GM12878 (cell line): ENCODE measurements at regions not wholly inside any gene's neighbourhood (a gene's known extent, or its start where the extent isn't known, plus 50 kb on each side); places are given as distances from the start of the nearest gene placed in this dataset.

Experiments used
- ATAC-seq: fragments of 200-7000 bp; cut with Tn5 transposase; 3 replicates; pipeline ENCODE4 v1.9.1; 2020; ENCODE audit warnings: mild to moderate bottlenecking, moderate library complexity
- BruUV-seq: library from RNA; stranded (reverse); fragments of 400-500 nt; replicated peaks from 2 replicates; lab custom pipeline; 2021; lab: Mats Ljungman, UMichigan
- CTCF ChIA-PET: fragments of 300-600 bp; sonication (Branson Sonifier 250); formaldehyde crosslinking; extraction: SDS; loops from one replicate; lab custom pipeline; 2021; ENCODE audit warnings: inconsistent platforms; lab: Yijun Ruan, JAX
- POLR2A ChIA-PET: fragments of 350-600 bp; formaldehyde crosslinking; extraction: SDS; loops from one replicate; lab custom pipeline; 2021; ENCODE audit warnings: inconsistent platforms; lab: Charles Lee
- RAD21 ChIA-PET: fragments of 300-600 bp; sonication (Branson Sonifier 250); formaldehyde crosslinking; loops from one replicate; lab custom pipeline; 2023; ENCODE audit warnings: antibody characterized with exemption; ENCODE audit not compliant: unreplicated experiment; lab: Charles Lee
- SMC1A ChIA-PET: fragments of 300-600 bp; sonication (Branson Sonifier 250); formaldehyde crosslinking; loops from one replicate; lab custom pipeline; 2023; ENCODE audit not compliant: unreplicated experiment, uncharacterized antibody; lab: Charles Lee
- DNase-seq: peaks from one replicate; pipeline ENCODE4 v3.0.0-alpha.2; 2011; ENCODE audit warnings: low read depth, low spot score
- FAIRE-seq: peaks from 3 replicates; lab custom pipeline; 2011; peaks lifted over from hg19 to GRCh38; lab: Jason Lieb, UNC
- H2AFZ ChIP-seq: 2 replicates; pipeline ENCODE4 v1.6.0; 2011; ENCODE audit warnings: low read depth, low read length, control low read depth; ENCODE audit not compliant: control insufficient read depth
- H3K27ac ChIP-seq: 2 replicates; pipeline ENCODE4 v1.5.1; 2011; ENCODE audit warnings: control low read depth; ENCODE audit not compliant: control insufficient read depth, insufficient read depth
- H3K27me3 ChIP-seq, 2 experiments: replicated peaks in 1 of 2; 2 replicates each; pipeline versions ENCODE4 v1.6.0 to v1.6.1; 2011; ENCODE audit warnings: low read length in 1 of 2; ENCODE audit not compliant: control insufficient read depth in 2 of 2, insufficient read depth in 2 of 2
- H3K36me3 ChIP-seq, 2 experiments: 2 replicates each; pipeline ENCODE4 v1.5.1; 2011; ENCODE audit warnings: low read length in 1 of 2; ENCODE audit not compliant: control insufficient read depth in 2 of 2, insufficient read depth in 2 of 2
- H3K4me1 ChIP-seq: 2 replicates; pipeline ENCODE4 v1.6.1; 2011; ENCODE audit warnings: mild to moderate bottlenecking, low read length, moderate library complexity, mixed read lengths; ENCODE audit not compliant: control insufficient read depth, insufficient read depth
- H3K4me2 ChIP-seq: 2 replicates; pipeline ENCODE4 v1.6.0; 2011; ENCODE audit warnings: control low read depth; ENCODE audit not compliant: control insufficient read depth, insufficient read depth
- H3K4me3 ChIP-seq: fragments of 200-600 bp; sonication (generic); 2 replicates; pipeline ENCODE4 v1.5.1; 2016
- H3K79me2 ChIP-seq: 2 replicates; pipeline ENCODE4 v1.6.0; 2011; ENCODE audit warnings: low read length; ENCODE audit not compliant: control insufficient read depth, insufficient read depth
- H3K9ac ChIP-seq: 2 replicates; pipeline ENCODE4 v1.8.0; 2011; ENCODE audit warnings: low read length, control low read depth, mixed read lengths; ENCODE audit not compliant: control insufficient read depth, insufficient read depth
- H3K9me3 ChIP-seq: replicated peaks from 3 replicates; pipeline ENCODE4 v1.5.1; 2011; ENCODE audit warnings: mild to moderate bottlenecking, low read length; ENCODE audit not compliant: control insufficient read depth, insufficient read depth
- H4K20me1 ChIP-seq: 2 replicates; pipeline ENCODE4 v1.6.0; 2011; ENCODE audit not compliant: control insufficient read depth, insufficient read depth
- ATF7 ChIP-seq: fragments of 450-650 bp; IDR thresholded peaks from 2 replicates; pipeline ENCODE4 v1.6.1; 2016; ENCODE audit warnings: low read depth, mild to moderate bottlenecking
- CBX5 ChIP-seq: sonication (generic); IDR thresholded peaks from 2 replicates; pipeline ENCODE4 v1.6.1; 2016; ENCODE audit warnings: low read depth, moderate library complexity, mild to moderate bottlenecking, inconsistent platforms
- EZH2 ChIP-seq: IDR thresholded peaks from 2 replicates; pipeline ENCODE4 v1.6.1; 2012; ENCODE audit warnings: low read depth, mild to moderate bottlenecking, control low read depth, inconsistent platforms, low read length, borderline replicate concordance; ENCODE audit not compliant: control insufficient read depth
- RCOR1 ChIP-seq: conservative IDR thresholded peaks from 2 replicates; pipeline ENCODE4 v1.6.1; 2012; ENCODE audit warnings: low read depth, low read length, improper control_type of control experiment
- SREBF2 ChIP-seq: IDR thresholded peaks from 2 replicates; pipeline ENCODE4 v1.6.1; 2012; ENCODE audit warnings: mild to moderate bottlenecking, low read length
- TARDBP ChIP-seq: IDR thresholded peaks from 2 replicates; pipeline ENCODE4 v1.6.1; 2016; ENCODE audit warnings: borderline replicate concordance
- TBL1XR1 ChIP-seq: IDR thresholded peaks from 2 replicates; pipeline ENCODE4 v1.6.1; 2012; ENCODE audit warnings: low read depth, low read length, improper control_type of control experiment
- ZSCAN29 ChIP-seq: fragments of 450-650 bp; IDR thresholded peaks from 2 replicates; pipeline ENCODE4 v1.6.1; 2017; ENCODE audit warnings: mild to moderate bottlenecking, moderate library complexity
- WGBS: methylation state at CpG from one replicate; pipeline ENCODE4 v1.1.6; 2016; ENCODE audit warnings: low lambda C conversion rate; ENCODE audit not compliant: insufficient replicate concordance, insufficient coverage; ENCODE audit errors: missing lambda C conversion rate; 5-methylcytosine and 5-hydroxymethylcytosine counted together
- in situ Hi-C: fragments of 300-500 bp; cut with MboI; formaldehyde crosslinking; loops from 9 replicates; pipeline ENCODE4 v1.14.3; 2018; ENCODE audit warnings: mixed read lengths
- intact Hi-C: fragments of 100-400 bp; cut with micrococcal nuclease; formaldehyde crosslinking; loops from one replicate; pipeline ENCODE4 v1.14.2; 2022; ENCODE audit not compliant: unreplicated experiment
- TF ChIP-seq, protein P1 (sequence below): fragments of 450-650 bp; IDR thresholded peaks from 2 replicates; pipeline ENCODE4 v1.6.1; 2014; ENCODE audit warnings: mild to moderate bottlenecking
- TF ChIP-seq, protein P2 (sequence below): fragments of 450-650 bp; IDR thresholded peaks from 2 replicates; pipeline ENCODE4 v1.6.1; 2016; ENCODE audit warnings: mild to moderate bottlenecking
- TF ChIP-seq, protein P3 (sequence below): IDR thresholded peaks from 2 replicates; pipeline ENCODE4 v1.6.1; 2012; ENCODE audit warnings: improper control_type of control experiment, low read depth, low read length; ENCODE audit not compliant: insufficient replicate concordance
- TF ChIP-seq, protein P4 (sequence below): fragments of 450-650 bp; IDR thresholded peaks from 2 replicates; pipeline ENCODE4 v1.6.1; 2016; ENCODE audit warnings: mild to moderate bottlenecking, moderate library complexity, borderline replicate concordance

DNA sequence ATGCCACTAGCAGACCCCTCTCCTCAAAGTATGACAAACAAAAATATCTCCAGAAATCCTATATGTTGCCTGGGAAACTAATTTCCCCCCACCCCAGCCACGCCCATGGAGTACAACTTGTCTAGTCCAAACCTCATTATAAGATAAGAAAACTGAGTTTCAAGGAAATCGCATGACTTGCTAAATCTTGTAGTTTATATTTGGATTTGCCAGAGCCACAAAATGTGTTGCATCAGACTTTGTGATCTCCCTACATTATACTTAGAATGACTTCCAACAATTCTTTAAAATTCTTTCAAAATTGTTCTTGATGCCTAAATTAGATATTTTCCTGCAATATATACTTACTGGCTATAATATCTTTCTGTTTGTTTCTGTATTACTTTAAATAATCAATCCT lies 1034.4 kb downstream of the IGSF11 start (continued):
- TF ChIP-seq, protein P1, sequence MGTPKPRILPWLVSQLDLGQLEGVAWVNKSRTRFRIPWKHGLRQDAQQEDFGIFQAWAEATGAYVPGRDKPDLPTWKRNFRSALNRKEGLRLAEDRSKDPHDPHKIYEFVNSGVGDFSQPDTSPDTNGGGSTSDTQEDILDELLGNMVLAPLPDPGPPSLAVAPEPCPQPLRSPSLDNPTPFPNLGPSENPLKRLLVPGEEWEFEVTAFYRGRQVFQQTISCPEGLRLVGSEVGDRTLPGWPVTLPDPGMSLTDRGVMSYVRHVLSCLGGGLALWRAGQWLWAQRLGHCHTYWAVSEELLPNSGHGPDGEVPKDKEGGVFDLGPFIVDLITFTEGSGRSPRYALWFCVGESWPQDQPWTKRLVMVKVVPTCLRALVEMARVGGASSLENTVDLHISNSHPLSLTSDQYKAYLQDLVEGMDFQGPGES: no peak
- TF ChIP-seq, all 136 proteins: peak for 0

DNA sequence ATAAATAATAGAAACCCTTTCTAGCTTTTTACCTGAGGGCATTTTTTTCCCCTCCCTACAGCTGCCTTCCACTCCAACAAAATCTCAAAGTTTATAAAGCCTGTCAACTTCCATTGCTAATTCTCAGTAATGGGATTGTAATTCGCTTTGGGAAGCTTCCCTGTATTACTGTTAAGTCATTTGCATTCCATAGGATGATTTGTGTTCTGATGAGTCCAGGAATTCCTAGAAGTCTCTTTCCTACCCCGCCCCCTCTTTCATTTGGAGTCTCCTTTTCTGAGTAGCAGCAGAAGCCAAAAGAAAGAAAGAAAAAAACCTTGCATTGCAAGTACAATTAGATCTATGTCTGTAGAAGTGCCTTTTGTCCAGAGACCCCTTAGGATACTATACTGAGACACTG lies 1033.3 kb downstream of the IGSF11 start:
- H3K4me3 ChIP-seq: no peak overlapping the region
- in situ Hi-C loops (no loop called here), intact Hi-C loops (no loop called here)
- no peak overlapping the region for H3K4me2 ChIP-seq
- FAIRE-seq (no peak), DNase-seq (no peak), ATAC-seq (no peak)
- H3K27ac ChIP-seq: no peak overlapping the region
- ChIA-PET CTCF (interaction anchor here (1.1 to 2.2 kb wide), 2 partner anchors 9 to 15 kb away, joined by 3 to 7 read pairs; no protein-coding TSS in a partner anchor), POLR2A (no interaction called here), SMC1A (interaction anchor here (1.3 kb wide), 1 partner anchor 248 kb away, joined by 3 read pairs; no protein-coding TSS in a partner anchor), RAD21 (no interaction called here)
- H3K36me3 ChIP-seq: no peaks in the 10 kb centered on the region
- 0% methylated on average over 2 of the region's 2 CpGs for WGBS
- H3K9me3 ChIP-seq: no peaks in the 10 kb centered on the region
- H3K9ac ChIP-seq: no peak overlapping the region
- H4K20me1 ChIP-seq: no peaks in the 10 kb centered on the region
- H3K27me3 ChIP-seq: no peaks in the 10 kb centered on the region; a peak in 1 of 4 replicates
- BruUV-seq: no TSS peak
- no peak overlapping the region for H2AFZ ChIP-seq
- no peaks in the 10 kb centered on the region for H3K4me1 ChIP-seq
- no peaks in the 10 kb centered on the region for H3K79me2 ChIP-seq
- TF ChIP-seq, protein P2, sequence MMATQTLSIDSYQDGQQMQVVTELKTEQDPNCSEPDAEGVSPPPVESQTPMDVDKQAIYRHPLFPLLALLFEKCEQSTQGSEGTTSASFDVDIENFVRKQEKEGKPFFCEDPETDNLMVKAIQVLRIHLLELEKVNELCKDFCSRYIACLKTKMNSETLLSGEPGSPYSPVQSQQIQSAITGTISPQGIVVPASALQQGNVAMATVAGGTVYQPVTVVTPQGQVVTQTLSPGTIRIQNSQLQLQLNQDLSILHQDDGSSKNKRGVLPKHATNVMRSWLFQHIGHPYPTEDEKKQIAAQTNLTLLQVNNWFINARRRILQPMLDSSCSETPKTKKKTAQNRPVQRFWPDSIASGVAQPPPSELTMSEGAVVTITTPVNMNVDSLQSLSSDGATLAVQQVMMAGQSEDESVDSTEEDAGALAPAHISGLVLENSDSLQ: no peak
- TF ChIP-seq, protein P3, sequence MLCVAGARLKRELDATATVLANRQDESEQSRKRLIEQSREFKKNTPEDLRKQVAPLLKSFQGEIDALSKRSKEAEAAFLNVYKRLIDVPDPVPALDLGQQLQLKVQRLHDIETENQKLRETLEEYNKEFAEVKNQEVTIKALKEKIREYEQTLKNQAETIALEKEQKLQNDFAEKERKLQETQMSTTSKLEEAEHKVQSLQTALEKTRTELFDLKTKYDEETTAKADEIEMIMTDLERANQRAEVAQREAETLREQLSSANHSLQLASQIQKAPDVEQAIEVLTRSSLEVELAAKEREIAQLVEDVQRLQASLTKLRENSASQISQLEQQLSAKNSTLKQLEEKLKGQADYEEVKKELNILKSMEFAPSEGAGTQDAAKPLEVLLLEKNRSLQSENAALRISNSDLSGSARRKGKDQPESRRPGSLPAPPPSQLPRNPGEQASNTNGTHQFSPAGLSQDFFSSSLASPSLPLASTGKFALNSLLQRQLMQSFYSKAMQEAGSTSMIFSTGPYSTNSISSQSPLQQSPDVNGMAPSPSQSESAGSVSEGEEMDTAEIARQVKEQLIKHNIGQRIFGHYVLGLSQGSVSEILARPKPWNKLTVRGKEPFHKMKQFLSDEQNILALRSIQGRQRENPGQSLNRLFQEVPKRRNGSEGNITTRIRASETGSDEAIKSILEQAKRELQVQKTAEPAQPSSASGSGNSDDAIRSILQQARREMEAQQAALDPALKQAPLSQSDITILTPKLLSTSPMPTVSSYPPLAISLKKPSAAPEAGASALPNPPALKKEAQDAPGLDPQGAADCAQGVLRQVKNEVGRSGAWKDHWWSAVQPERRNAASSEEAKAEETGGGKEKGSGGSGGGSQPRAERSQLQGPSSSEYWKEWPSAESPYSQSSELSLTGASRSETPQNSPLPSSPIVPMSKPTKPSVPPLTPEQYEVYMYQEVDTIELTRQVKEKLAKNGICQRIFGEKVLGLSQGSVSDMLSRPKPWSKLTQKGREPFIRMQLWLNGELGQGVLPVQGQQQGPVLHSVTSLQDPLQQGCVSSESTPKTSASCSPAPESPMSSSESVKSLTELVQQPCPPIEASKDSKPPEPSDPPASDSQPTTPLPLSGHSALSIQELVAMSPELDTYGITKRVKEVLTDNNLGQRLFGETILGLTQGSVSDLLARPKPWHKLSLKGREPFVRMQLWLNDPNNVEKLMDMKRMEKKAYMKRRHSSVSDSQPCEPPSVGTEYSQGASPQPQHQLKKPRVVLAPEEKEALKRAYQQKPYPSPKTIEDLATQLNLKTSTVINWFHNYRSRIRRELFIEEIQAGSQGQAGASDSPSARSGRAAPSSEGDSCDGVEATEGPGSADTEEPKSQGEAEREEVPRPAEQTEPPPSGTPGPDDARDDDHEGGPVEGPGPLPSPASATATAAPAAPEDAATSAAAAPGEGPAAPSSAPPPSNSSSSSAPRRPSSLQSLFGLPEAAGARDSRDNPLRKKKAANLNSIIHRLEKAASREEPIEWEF: no peak
- no peak for TF ChIP-seq CBX5
- TF ChIP-seq TBL1XR1: no peak
- no peak for TF ChIP-seq TARDBP
- no peak for TF ChIP-seq EZH2
- TF ChIP-seq ZSCAN29: no peak
- TF ChIP-seq, protein P4, sequence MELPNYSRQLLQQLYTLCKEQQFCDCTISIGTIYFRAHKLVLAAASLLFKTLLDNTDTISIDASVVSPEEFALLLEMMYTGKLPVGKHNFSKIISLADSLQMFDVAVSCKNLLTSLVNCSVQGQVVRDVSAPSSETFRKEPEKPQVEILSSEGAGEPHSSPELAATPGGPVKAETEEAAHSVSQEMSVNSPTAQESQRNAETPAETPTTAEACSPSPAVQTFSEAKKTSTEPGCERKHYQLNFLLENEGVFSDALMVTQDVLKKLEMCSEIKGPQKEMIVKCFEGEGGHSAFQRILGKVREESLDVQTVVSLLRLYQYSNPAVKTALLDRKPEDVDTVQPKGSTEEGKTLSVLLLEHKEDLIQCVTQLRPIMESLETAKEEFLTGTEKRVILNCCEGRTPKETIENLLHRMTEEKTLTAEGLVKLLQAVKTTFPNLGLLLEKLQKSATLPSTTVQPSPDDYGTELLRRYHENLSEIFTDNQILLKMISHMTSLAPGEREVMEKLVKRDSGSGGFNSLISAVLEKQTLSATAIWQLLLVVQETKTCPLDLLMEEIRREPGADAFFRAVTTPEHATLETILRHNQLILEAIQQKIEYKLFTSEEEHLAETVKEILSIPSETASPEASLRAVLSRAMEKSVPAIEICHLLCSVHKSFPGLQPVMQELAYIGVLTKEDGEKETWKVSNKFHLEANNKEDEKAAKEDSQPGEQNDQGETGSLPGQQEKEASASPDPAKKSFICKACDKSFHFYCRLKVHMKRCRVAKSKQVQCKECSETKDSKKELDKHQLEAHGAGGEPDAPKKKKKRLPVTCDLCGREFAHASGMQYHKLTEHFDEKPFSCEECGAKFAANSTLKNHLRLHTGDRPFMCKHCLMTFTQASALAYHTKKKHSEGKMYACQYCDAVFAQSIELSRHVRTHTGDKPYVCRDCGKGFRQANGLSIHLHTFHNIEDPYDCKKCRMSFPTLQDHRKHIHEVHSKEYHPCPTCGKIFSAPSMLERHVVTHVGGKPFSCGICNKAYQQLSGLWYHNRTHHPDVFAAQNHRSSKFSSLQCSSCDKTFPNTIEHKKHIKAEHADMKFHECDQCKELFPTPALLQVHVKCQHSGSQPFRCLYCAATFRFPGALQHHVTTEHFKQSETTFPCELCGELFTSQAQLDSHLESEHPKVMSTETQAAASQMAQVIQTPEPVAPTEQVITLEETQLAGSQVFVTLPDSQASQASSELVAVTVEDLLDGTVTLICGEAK: no peak
- TF ChIP-seq SREBF2: no peak
- TF ChIP-seq RCOR1: no peak
- TF ChIP-seq ATF7: no peak
